ENCODE measurements at regions not wholly inside any gene's neighbourhood (a gene's known extent, or its start where the extent isn't known, plus 50 kb on each side); places are given as distances from the start of the nearest gene placed in this dataset.
"Not testable (repeated sequence)": the region's sequence is repeated elsewhere in the genome, so short reads cannot be mapped to it uniquely, and the experiment has no call there.

- no peak for DNase-seq
These were observed 107.9 kb upstream of the FAM174B start for GRCh38 chr15:92763459-92763858.

- not testable (repeated sequence) for DNase-seq
These were observed 112.6 kb upstream of the FAM174B start for GRCh38 chr15:92768131-92768530.

- no peak for DNase-seq
These were observed 115.1 kb upstream of the FAM174B start for GRCh38 chr15:92770641-92771040.

- no peak for DNase-seq
These were observed 116.5 kb upstream of the FAM174B start for GRCh38 chr15:92772061-92772460.

GRCh38 chr15:92772626-92773244 is 117.2 kb upstream of the FAM174B start:
- DNase-seq, result no peak

DNA sequence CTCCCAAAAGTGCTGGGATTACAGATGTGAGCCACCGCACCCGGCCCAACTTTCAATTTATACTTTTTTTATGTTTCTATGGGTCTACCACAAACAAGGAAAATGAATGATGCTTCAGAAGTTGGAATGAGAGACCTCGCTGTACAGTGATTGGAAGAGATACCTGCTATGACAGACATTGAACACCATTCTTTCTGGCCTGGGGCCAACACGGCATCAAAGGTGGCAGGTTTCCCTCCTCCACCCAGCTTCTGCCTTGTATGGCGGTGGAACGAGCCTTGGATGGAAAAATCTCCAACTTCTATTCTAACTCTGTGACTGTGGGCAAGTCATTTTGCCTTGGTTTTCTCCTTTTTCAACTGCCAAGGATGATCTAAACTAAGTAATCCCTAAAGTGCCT is 117.8 kb upstream of the FAM174B start:
- no peak for DNase-seq

DNA sequence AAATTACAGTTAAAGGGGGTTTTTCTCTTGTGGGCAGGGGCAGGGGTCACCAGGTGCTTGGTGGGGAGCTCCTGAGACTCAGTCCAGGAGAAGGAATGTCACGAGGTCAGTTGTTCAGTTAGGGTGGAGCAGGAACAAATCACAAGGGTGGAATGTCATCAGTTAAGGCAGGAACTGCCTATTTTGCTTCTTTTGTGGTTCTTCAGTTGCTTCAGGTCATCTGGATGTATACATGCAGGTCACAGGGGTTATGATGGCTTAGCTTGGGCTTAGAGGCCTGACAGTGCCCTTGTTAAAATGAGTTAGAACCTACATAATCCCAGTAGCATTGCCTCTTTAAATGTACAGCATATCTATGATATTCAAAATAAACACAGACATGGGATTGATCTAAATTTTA is 120.2 kb upstream of the CHD2 start:
- DNase-seq, result no peak

- no peak for DNase-seq
These were observed 119.3 kb upstream of the CHD2 start for GRCh38 chr15:92780843-92781242.

DNA sequence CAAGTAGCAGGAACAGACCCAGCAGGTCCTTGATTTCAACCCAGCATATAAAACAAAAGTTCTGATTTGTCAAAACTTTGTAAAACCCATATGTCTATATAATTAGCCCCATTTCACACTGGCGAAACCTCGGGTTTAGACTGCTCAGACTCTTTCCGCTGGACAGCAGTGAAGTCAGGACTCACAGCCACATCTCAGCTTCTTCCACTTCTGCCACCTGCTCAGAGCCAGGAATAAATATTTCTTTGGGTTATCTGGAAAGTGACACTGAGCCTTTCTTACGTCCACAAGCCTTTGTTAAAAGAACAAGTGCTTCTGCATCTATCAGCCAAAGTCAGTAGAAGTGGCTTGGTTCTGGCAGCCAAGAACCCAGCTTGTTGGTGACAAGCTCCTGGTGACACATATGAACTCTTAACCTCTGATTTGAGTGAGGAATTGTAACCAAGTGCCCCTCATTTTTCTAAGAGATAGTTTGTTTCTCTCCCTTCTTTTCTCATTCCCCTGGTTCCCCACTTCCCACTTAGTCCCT is 118.1 kb upstream of the CHD2 start:
- DNase-seq, result no peak

- DNase-seq, result no peak
These were observed 113.0 kb upstream of the CHD2 start for GRCh38 chr15:92787116-92787515.

DNA sequence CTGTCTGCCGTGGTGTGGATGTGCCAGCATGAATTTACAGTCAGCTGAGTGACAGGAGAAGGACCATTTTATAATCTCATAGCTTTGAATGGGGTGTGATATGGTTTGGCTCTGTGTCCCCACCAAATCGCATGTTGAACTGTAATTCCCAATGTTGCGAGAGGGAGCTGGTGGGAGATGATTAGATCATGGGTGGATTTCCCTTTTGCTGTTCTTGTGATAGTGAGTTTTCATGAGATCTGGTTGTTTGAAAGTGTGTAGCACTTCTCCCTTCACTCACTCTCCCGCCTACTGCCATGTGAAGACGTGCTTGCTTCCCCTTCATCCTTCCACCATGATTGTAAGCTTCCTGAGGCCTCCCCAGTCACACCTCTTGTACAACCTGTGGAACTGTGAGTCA is 111.9 kb upstream of the CHD2 start:
- DNase-seq, result no peak

DNA sequence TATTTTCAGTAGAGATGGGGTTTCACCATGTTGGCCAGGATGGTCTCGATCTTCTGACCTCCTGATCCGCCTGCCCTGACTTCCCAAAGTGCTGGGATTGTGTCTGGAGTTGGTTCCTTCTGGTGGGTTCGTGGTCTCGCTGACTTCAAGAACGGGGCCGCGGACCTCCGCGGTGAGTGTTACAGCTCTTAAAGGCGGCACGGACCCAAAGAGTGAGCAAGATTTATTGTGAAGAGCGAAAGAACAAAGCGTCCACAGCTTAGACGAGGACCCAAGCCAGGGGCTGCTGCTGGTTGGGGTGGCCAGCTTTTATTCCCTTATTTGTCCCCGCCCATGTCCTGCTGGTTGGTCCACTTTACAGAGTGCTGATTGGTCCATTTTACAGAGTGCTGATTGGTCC is 111.3 kb upstream of the CHD2 start:
- DNase-seq, result not testable (repeated sequence)

GRCh38 chr15:92796161-92796611 is 103.9 kb upstream of the CHD2 start:
- no peak for DNase-seq

DNA sequence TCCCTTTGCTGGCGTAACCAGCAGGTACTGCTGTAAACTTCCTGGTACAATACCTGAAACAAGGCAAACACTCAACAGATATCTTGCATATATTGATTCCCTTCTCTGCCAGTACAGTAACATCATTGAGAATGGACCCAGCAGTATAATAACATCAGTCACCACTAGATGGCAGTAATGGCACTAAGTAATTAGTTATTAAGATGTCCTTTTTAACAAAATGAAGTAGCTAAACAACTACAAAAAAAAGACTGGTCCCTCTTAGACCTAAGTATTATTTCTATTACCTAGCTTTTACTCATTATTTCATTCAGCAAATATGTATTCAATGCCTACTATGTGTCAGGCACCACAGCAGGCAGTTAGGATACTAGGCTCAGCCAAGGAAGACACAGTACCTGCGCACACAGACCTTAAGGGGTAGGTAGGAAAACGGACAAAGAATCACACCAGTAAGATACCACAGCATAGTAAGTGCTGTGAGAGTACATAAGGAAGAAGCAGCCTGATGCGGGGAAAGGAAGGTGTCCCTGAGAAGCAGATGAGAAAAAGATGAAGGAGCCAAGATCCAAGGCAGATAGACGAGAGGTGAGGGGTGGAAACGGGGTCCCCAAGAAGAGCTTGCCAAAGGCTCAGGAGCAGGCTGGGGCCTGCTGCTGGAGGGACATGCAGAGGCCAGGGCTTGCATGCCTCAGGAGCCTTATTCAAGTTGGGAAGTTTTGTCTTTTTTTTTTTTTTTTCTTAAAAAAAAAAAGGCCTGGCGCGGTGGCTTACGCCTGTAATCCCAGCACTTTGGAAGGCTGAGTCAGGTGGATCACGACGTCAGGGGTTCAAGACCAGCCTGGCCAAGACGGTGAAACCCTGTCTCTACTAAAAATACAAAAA is 102.7 kb upstream of the CHD2 start:
- peak; percentile 67 for DNase-seq

DNA sequence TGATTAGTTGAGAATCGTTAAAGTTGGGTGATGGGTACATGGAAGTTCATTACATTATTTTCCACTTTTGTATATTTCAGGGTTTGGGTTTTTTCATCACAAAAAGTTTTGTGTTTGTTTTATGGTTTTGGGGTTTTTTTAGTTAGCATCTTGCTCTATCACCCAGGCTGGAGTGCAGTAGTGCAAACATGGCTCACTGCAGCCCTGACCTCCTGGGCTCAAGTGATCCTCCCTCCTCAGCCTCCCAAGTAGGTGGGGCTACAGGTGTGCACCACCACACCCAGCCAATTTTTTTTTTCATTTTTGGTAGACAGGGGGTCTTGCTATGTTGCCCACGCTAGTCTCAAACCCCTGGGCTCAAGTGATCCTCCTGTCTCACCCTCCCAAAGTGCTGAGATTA is 100.1 kb upstream of the CHD2 start:
- no peak for DNase-seq

DNA sequence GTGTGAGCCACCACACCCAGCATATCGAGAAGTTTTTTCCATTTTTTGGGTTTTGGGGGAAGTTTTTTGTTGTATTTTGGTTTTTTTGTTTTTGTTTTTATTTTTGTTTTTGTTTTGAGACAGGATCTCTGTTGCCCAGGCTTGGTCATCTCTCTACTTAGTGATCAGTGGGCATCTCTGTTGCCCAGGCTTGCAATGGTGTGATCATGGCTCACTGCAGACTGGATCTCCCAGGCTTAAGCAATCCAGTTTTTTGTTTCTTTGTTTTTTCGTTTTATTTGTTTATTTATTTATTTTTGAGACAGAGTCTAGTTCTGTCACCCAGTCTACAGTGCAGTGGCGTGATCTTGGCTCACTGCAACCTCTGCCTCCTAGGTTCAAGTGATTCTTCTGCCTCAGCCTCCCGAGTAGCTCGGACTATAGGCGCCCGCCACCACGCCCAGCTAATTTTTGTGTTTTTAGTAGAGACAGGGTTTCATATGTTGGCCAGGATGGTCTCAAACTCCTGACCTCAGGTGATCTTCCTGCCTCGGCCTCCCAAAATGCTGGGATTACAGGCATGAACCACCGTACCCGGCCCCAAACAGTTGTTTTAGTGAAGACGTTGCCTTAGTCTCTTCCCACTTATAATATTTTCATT is 99.6 kb upstream of the CHD2 start:
- not testable (repeated sequence) for DNase-seq

- not testable (repeated sequence) for DNase-seq
These were observed 98.9 kb upstream of the CHD2 start for GRCh38 chr15:92801056-92801773.

GRCh38 chr15:92801774-92802464 is 98.2 kb upstream of the CHD2 start:
- no peak for DNase-seq

DNA sequence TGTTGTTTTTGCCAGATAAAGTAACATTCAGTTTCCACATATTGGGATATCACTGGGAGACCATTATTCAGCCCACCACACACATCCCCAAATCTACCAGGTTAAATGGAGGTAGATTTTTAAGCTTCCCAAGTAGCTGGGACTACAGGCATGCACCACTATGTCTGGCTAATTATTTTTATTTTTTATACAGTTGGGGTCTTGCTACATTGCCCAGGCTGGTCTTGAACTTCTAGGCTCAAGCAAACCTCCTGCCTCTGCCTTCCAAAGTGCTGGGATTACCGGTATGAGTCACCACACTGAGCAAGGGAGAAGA is 96.6 kb upstream of the CHD2 start:
- DNase-seq, result no peak

GRCh38 chr15:92803852-92804609 is 96.1 kb upstream of the CHD2 start:
- peak; percentile 85 for DNase-seq

DNA sequence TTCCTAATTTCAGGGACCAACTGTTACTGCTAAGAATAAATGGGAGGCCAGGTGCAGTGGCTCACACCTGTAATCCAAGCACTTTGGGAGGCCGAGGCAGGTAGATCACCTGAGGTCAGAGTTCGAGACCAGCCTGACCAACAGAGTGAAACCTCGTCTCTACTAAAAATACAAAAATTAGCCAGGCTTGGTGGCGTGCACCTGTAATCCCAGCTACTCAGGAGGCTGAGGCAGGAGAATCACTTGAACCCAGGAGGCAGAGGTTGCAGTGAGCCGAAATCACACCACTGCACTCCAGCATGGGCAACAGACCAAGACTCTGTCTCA is 95.6 kb upstream of the CHD2 start:
- not testable (repeated sequence) for DNase-seq

All from SHP77 treated with DMSO at 0.1 percent for 48 hours (cell line).